ENCODE measurements at regions not wholly inside any gene's neighbourhood (a gene's known extent, or its start where the extent isn't known, plus 50 kb on each side); places are given as distances from the start of the nearest gene placed in this dataset.

- ChIA-PET POLR2A (no interaction called here), RAD21 (ENCODE audit: unreplicated experiment) (no interaction called here), SMC1A (ENCODE audit: uncharacterized antibody, unreplicated experiment) (no interaction called here), CTCF (no interaction called here)
- TF ChIP-seq POLR2A (IDR thresholded peaks at IDR 0.05; ENCODE audit: low read depth, low read length) (no peak), CREM (IDR thresholded peaks at IDR 0.05; ENCODE audit: low read depth) (no peak), SMAD5 (IDR thresholded peaks at IDR 0.05; ENCODE audit: low read depth) (no peak), E4F1 (IDR thresholded peaks at IDR 0.05; ENCODE audit: borderline replicate concordance, partially characterized antibody) (no peak), KAT2A (conservative IDR thresholded peaks at IDR 0.05; ENCODE audit: control insufficient read depth, low read depth, low read length) (no peak), BHLHE40 (IDR thresholded peaks at IDR 0.05; ENCODE audit: borderline replicate concordance in 1 of 2, low read depth in 2 of 2, low read length in 1 of 2) (no peak), NFYA (IDR thresholded peaks at IDR 0.05; ENCODE audit: borderline replicate concordance, low read depth, low read length) (no peak), RELA (IDR thresholded peaks at IDR 0.05; ENCODE audit: borderline replicate concordance, partially characterized antibody) (no peak), ASH2L (IDR thresholded peaks at IDR 0.05; ENCODE audit: borderline replicate concordance, low read depth) (no peak), ZBED1 (IDR thresholded peaks at IDR 0.05; ENCODE audit: borderline replicate concordance) (no peak), ESRRA (IDR thresholded peaks at IDR 0.05; ENCODE audit: low read length) (no peak), CBFB (IDR thresholded peaks at IDR 0.05; ENCODE audit: low read depth) (no peak), CHD2 (IDR thresholded peaks at IDR 0.05; ENCODE audit: borderline replicate concordance, low read depth, low read length) (no peak)
- TF ChIP-seq, protein P1, sequence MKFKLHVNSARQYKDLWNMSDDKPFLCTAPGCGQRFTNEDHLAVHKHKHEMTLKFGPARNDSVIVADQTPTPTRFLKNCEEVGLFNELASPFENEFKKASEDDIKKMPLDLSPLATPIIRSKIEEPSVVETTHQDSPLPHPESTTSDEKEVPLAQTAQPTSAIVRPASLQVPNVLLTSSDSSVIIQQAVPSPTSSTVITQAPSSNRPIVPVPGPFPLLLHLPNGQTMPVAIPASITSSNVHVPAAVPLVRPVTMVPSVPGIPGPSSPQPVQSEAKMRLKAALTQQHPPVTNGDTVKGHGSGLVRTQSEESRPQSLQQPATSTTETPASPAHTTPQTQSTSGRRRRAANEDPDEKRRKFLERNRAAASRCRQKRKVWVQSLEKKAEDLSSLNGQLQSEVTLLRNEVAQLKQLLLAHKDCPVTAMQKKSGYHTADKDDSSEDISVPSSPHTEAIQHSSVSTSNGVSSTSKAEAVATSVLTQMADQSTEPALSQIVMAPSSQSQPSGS (IDR thresholded peaks at IDR 0.05; ENCODE audit: low read length): no peak
- TF ChIP-seq, protein P2, sequence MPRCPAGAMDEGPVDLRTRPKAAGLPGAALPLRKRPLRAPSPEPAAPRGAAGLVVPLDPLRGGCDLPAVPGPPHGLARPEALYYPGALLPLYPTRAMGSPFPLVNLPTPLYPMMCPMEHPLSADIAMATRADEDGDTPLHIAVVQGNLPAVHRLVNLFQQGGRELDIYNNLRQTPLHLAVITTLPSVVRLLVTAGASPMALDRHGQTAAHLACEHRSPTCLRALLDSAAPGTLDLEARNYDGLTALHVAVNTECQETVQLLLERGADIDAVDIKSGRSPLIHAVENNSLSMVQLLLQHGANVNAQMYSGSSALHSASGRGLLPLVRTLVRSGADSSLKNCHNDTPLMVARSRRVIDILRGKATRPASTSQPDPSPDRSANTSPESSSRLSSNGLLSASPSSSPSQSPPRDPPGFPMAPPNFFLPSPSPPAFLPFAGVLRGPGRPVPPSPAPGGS (IDR thresholded peaks at IDR 0.05; ENCODE audit: borderline replicate concordance, insufficient read depth, low read depth, low read length, poor library complexity, severe bottlenecking): no peak
- TF ChIP-seq, protein P3, sequence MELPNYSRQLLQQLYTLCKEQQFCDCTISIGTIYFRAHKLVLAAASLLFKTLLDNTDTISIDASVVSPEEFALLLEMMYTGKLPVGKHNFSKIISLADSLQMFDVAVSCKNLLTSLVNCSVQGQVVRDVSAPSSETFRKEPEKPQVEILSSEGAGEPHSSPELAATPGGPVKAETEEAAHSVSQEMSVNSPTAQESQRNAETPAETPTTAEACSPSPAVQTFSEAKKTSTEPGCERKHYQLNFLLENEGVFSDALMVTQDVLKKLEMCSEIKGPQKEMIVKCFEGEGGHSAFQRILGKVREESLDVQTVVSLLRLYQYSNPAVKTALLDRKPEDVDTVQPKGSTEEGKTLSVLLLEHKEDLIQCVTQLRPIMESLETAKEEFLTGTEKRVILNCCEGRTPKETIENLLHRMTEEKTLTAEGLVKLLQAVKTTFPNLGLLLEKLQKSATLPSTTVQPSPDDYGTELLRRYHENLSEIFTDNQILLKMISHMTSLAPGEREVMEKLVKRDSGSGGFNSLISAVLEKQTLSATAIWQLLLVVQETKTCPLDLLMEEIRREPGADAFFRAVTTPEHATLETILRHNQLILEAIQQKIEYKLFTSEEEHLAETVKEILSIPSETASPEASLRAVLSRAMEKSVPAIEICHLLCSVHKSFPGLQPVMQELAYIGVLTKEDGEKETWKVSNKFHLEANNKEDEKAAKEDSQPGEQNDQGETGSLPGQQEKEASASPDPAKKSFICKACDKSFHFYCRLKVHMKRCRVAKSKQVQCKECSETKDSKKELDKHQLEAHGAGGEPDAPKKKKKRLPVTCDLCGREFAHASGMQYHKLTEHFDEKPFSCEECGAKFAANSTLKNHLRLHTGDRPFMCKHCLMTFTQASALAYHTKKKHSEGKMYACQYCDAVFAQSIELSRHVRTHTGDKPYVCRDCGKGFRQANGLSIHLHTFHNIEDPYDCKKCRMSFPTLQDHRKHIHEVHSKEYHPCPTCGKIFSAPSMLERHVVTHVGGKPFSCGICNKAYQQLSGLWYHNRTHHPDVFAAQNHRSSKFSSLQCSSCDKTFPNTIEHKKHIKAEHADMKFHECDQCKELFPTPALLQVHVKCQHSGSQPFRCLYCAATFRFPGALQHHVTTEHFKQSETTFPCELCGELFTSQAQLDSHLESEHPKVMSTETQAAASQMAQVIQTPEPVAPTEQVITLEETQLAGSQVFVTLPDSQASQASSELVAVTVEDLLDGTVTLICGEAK (IDR thresholded peaks at IDR 0.05; ENCODE audit: borderline replicate concordance): no peak
- no peak overlapping the region for H3K4me2 ChIP-seq (ENCODE audit: control insufficient read depth, insufficient read depth)
- no peak for DNase-seq (ENCODE audit: low read depth, low spot score)
- no TSS peak for BruUV-seq (replicated peaks)
- FAIRE-seq: no peak
- no peaks in the 10 kb centered on the region for H4K20me1 ChIP-seq (ENCODE audit: control insufficient read depth, insufficient read depth)
- intact Hi-C loops (cut with micrococcal nuclease; ENCODE audit: unreplicated experiment) (no loop called here), in situ Hi-C loops (cut with MboI) (no loop called here)
- WGBS (ENCODE audit: insufficient coverage, insufficient replicate concordance, low lambda C conversion rate, missing lambda C conversion rate): 48% methylated on average over 1 of the region's 1 CpG
- H3K4me3 ChIP-seq: no peak overlapping the region
- H3K27ac ChIP-seq (ENCODE audit: control insufficient read depth, insufficient read depth): no peak overlapping the region
- no peaks in the 10 kb centered on the region for H3K9me3 ChIP-seq (replicated peaks; ENCODE audit: control insufficient read depth, insufficient read depth, low read length)
- no peak overlapping the region for H2AFZ ChIP-seq (ENCODE audit: control insufficient read depth, low read depth, low read length)
- no peak overlapping the region for H3K9ac ChIP-seq (ENCODE audit: control insufficient read depth, insufficient read depth, low read length)
- no peaks in the 10 kb centered on the region for H3K27me3 ChIP-seq (replicated peaks in 1 of 2; ENCODE audit: control insufficient read depth in 2 of 2, insufficient read depth in 2 of 2, low read length in 1 of 2)
- no peaks in the 10 kb centered on the region for H3K4me1 ChIP-seq (ENCODE audit: control insufficient read depth, insufficient read depth, low read length)
- ATAC-seq: no peak
- H3K36me3 ChIP-seq (ENCODE audit: control insufficient read depth in 2 of 2, insufficient read depth in 2 of 2, low read length in 1 of 2): no peaks in the 10 kb centered on the region
- H3K79me2 ChIP-seq (ENCODE audit: control insufficient read depth, insufficient read depth, low read length): no peaks in the 10 kb centered on the region
Measured at GRCh38 chr5:15214010-15214409, 286.0 kb upstream of the FBXL7 start.
